Bronchial epithelial cell (primary cell): ENCODE measurements at regions not wholly inside any gene's neighbourhood (a gene's known extent, or its start where the extent isn't known, plus 50 kb on each side); places are given as distances from the start of the nearest gene placed in this dataset.

Experiments
- DNase-seq: peaks from one replicate; pipeline ENCODE4 v3.0.0-alpha.2; 2010; ENCODE audit warnings: low read depth
- FAIRE-seq: peaks from 2 replicates; lab custom pipeline; 2011; peaks lifted over from hg19 to GRCh38; lab: Jason Lieb, UNC
- H3K27me3 ChIP-seq: 2 replicates; pipeline ENCODE4 v1.5.1; 2011; ENCODE audit warnings: low read length; ENCODE audit not compliant: control insufficient read depth, insufficient read depth
- H3K36me3 ChIP-seq: 2 replicates; pipeline ENCODE4 v1.5.1; 2011; ENCODE audit warnings: low read length; ENCODE audit not compliant: control insufficient read depth, insufficient read depth
- H3K4me3 ChIP-seq: 2 replicates; pipeline ENCODE4 v1.5.1; 2011; ENCODE audit warnings: mild to moderate bottlenecking, low read depth, low read length, control low read depth
- TF ChIP-seq, protein P1 (sequence below): IDR thresholded peaks from 2 replicates; pipeline ENCODE4 v1.5.1; 2011; ENCODE audit warnings: mild to moderate bottlenecking, moderate library complexity, low read length, control low read depth, inconsistent platforms; ENCODE audit not compliant: insufficient read depth, severe bottlenecking

DNA sequence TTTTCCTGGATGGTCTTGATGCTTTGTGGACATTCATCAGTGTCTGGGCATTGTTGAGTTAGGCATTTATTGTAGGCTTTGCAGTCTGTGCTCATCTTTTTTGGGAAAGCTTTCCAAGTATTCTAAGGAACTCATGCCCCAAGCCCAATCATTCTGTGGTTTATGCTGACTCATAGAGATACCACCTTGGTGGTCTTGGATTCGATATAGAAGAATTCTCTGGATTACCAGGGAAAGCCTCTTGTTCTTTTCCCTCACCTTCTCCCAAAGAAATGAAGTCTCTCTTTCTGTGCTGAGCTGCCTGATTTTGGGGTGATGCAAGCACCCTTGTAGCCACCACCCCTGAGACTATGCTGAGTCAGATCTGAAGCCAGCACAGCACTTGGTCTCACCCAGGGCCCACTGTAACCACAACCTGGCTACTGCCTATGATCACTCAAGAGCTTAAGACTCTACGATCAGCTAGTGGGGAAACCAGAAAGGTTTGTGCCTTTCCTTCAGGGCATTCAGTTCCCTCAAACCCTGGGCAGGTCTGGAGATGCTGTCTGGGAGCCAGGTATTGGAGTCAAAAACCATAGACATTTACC lies 422.6 kb downstream of the NUF2 start:
- TF ChIP-seq, protein P1, sequence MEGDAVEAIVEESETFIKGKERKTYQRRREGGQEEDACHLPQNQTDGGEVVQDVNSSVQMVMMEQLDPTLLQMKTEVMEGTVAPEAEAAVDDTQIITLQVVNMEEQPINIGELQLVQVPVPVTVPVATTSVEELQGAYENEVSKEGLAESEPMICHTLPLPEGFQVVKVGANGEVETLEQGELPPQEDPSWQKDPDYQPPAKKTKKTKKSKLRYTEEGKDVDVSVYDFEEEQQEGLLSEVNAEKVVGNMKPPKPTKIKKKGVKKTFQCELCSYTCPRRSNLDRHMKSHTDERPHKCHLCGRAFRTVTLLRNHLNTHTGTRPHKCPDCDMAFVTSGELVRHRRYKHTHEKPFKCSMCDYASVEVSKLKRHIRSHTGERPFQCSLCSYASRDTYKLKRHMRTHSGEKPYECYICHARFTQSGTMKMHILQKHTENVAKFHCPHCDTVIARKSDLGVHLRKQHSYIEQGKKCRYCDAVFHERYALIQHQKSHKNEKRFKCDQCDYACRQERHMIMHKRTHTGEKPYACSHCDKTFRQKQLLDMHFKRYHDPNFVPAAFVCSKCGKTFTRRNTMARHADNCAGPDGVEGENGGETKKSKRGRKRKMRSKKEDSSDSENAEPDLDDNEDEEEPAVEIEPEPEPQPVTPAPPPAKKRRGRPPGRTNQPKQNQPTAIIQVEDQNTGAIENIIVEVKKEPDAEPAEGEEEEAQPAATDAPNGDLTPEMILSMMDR = no peak
- peak; percentile 4 for DNase-seq
- H3K4me3 ChIP-seq = no peak overlapping the region
- H3K27me3 ChIP-seq = no peaks in the 10 kb centered on the region
- peak; percentile 62 for FAIRE-seq
- H3K36me3 ChIP-seq = no peaks in the 10 kb centered on the region

DNA sequence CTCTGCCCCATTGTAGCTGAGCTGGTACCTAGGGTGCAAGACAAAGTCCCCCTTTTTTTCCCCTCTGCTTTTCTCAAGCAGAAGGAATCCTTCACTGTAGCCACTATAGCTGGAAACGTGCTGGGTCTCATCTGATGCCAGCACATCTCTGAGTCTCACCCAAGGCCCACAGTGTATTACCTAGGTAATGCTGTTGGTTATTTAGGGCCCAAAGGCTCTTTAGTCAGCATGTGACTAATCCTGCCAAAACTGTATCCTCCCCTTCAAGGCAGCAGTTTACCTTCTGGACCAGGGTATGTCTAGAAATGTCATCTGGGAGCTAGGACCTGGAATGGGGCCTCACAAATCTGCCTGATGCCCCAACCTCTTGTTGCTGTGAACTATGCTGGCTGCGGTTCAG lies 423.4 kb downstream of the NUF2 start:
- Histone ChIP-seq H3K27me3 (no peaks in the 10 kb centered on the region), H3K4me3 (no peak overlapping the region), H3K36me3 (no peaks in the 10 kb centered on the region)
- TF ChIP-seq, protein P1 = no peak
- FAIRE-seq (no peak), DNase-seq (peak; percentile 46)

DNA sequence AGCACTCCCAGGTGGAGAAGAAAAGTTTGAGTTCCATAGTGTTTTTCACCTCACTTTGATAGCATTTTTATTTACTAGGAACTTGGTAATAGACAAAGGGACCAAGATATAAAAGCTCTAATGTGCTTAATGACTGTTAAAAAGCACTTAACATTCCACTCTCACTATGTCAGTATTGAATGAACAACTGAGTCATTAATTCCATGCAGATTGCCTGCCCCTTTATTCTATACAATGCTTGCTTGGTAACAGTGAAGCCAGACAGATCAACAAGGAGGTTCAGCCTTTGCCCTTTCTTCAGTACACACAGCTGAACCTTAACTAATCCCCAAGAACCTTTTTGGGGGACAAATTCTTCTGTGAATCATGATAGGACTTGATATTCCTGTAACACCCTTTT lies 425.5 kb downstream of the NUF2 start:
- no peak for FAIRE-seq
- Histone ChIP-seq H3K4me3 (no peak overlapping the region), H3K36me3 (no peaks in the 10 kb centered on the region), H3K27me3 (no peaks in the 10 kb centered on the region)
- TF ChIP-seq, protein P1 = no peak
- peak; percentile 62 for DNase-seq

DNA sequence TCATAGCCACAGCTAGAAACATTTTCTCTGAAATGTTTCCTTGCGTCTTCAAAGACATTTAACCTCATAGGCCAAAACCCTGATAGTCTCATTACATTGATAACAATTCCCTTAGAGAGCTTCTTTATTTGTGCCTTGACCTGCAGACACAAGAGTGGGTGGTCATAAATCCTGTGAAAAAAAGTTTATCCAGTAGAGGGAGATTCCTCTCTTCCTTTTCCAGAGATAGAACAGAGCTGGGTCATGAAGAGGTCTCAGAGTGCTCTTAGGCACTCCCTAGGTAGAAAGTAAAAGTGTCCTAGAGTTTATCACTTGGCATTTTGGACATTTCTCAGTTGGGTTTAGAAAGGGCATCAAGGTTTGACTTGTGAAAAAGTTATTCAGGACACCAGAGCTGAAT lies 426.1 kb downstream of the NUF2 start:
- no peaks in the 10 kb centered on the region for H3K27me3 ChIP-seq
- no peaks in the 10 kb centered on the region for H3K36me3 ChIP-seq
- TF ChIP-seq, protein P1 = no peak
- H3K4me3 ChIP-seq = no peak overlapping the region
- no peak for DNase-seq
- FAIRE-seq = no peak

DNA sequence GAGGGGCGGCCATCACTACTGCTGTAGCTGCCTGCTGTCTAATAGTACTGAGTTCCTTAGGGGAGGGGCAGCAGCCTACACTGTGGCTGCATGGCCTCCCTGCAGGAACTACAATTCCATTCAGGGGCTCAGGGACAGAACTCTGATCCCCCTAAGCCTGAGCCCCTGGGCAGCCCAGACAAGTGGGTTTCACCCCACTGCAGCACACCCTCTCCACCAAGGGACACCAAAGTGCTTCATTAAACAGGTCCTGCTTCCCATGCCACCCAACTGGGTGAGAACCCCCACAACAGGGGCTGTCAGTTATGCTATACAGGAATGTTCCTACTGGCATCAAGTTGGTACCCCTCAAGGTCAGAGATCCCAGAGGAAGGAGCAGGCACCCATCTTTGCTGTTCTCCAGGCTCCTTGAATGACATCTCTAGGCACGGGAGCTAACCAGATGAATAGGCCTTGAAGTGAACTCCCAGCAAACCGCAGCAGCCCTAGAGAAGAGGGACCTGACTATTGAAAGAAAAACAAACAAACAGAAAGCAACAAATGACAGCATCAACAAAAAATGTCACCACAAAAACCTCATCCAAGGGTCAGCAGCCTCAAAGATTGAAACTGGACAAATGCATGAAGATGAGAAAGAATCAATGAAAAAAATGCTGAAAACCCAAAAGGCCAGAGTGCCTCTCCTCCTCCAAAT lies 437.4 kb downstream of the NUF2 start:
- no peak for FAIRE-seq
- Histone ChIP-seq H3K36me3 (no peaks in the 10 kb centered on the region), H3K4me3 (no peak overlapping the region), H3K27me3 (no peaks in the 10 kb centered on the region)
- TF ChIP-seq, protein P1 = no peak
- no peak for DNase-seq
